Esophagus (tissue), 2 donors: ENCODE measurements at regions not wholly inside any gene's neighbourhood (a gene's known extent, or its start where the extent isn't known, plus 50 kb on each side); places are given as distances from the start of the nearest gene placed in this dataset.

Experiments
- H3K27ac ChIP-seq, 2 donors: one replicate each; pipeline ENCODE4 v1.5.1; 2013; ENCODE audit warnings: low read depth in 2 of 2, mild to moderate bottlenecking in 2 of 2, inconsistent platforms in 1 of 2, low read length in 1 of 2, moderate library complexity in 1 of 2
- H3K27me3 ChIP-seq, 2 donors: one replicate each; pipeline ENCODE4 v1.6.1; 2013; ENCODE audit warnings: low read length in 2 of 2, control low read depth in 1 of 2, mild to moderate bottlenecking in 1 of 2; ENCODE audit not compliant: insufficient read depth in 2 of 2, control insufficient read depth in 1 of 2
- H3K36me3 ChIP-seq, 2 donors: one replicate each; pipeline ENCODE4 v1.6.1; 2013; ENCODE audit warnings: low read length in 1 of 2; ENCODE audit not compliant: control insufficient read depth in 2 of 2, insufficient read depth in 2 of 2
- H3K4me1 ChIP-seq, 2 donors: one replicate each; pipeline ENCODE4 v1.6.1; 2013; ENCODE audit warnings: low read length in 1 of 2; ENCODE audit not compliant: control insufficient read depth in 2 of 2, insufficient read depth in 2 of 2
- H3K4me3 ChIP-seq, 2 donors: one replicate each; pipeline ENCODE4 v1.5.1; 2013; ENCODE audit warnings: low read length in 2 of 2, mild to moderate bottlenecking in 2 of 2, low read depth in 1 of 2, moderate library complexity in 1 of 2
- H3K9me3 ChIP-seq, 2 donors: one replicate each; pipeline ENCODE4 v1.6.1; 2013; ENCODE audit warnings: mild to moderate bottlenecking in 2 of 2, low read depth in 1 of 2, low read length in 1 of 2, moderate library complexity in 1 of 2; ENCODE audit not compliant: control insufficient read depth in 2 of 2, insufficient read depth in 1 of 2
- WGBS, 2 donors: extraction: QIAGEN DNeasy Blood & Tissue Kit; methylation state at CpG; one replicate each; pipeline ENCODE4 v1.1.7; 2013; 5-methylcytosine and 5-hydroxymethylcytosine counted together
- donor health status: healthy with polysubstance abuse.
- donor health status: Bipolar disorder and iron deficiency.

- no peak overlapping the region for H3K4me3 ChIP-seq
- H3K27me3 ChIP-seq: no peaks in the 10 kb centered on the region
- no peak overlapping the region for H3K27ac ChIP-seq
- no peaks in the 10 kb centered on the region for H3K36me3 ChIP-seq
- whole genome bisulfite sequencing, 2 donors: 85 to 86% methylated on average over 3 of the region's 3 CpGs
- no peaks in the 10 kb centered on the region for H3K9me3 ChIP-seq
- H3K4me1 ChIP-seq: no peaks in the 10 kb centered on the region
Measured at GRCh38 chr4:126440297-126440696, 1125.5 kb downstream of the FAT4 start.

DNA sequence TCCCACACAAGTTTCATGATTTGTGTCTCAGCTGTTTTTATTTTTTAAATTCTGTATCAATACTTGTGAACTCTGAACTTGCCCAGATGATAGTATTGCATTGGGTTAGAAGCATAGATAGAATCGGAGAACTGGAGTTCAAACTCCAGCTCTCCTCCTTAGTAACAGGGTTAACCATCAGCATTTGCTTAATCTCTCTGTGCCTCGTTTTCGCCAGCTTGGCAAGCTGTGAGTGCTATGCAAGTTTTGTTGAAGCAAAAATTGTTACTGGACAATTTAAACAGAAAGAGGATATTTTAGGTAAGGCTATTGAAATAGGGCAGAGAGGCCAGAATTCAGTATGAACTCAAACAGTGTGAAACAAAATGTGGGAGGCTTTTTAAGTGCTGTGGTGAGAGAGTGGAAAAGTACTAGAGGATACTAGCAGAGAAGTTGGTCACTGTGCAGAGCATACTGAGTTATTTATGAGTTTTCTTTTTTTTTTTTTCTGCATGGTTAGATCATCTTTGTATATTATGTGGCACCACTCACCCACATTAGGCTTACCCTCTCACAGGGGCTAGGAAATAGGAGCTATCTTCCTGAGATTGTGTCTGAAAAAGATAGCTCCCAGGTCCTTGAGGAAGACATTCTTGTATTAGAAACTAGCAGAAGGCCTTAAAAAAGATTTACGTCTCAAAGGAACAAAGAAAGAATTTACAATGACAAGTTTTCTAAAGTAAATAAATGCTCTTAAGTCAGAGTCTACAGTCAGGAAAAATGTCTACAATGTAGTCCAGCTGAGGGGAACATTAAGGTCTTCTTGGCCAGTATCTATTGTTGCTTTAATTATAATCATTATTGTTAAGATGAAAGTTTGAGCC is 1126.6 kb downstream of the FAT4 start:
- Histone ChIP-seq H3K27ac (no peak overlapping the region), H3K4me3 (no peak overlapping the region), H3K27me3 (no peaks in the 10 kb centered on the region), H3K4me1 (no peaks in the 10 kb centered on the region), H3K36me3 (no peaks in the 10 kb centered on the region), H3K9me3 (no peaks in the 10 kb centered on the region)
- 54 to 57% methylated on average over 4 of the region's 4 CpGs for WGBS, 2 donors

- H3K4me3 ChIP-seq: no peak overlapping the region
- no peaks in the 10 kb centered on the region for H3K4me1 ChIP-seq
- no peaks in the 10 kb centered on the region for H3K9me3 ChIP-seq
- 81 to 86% methylated on average over 1 of the region's 1 CpG for WGBS, 2 donors
- no peaks in the 10 kb centered on the region for H3K36me3 ChIP-seq
- H3K27ac ChIP-seq: no peak overlapping the region
- no peaks in the 10 kb centered on the region for H3K27me3 ChIP-seq
Measured at GRCh38 chr4:126445596-126445995, 1130.8 kb downstream of the FAT4 start.

GRCh38 chr4:126446917-126447316 is 1132.2 kb downstream of the FAT4 start:
- Histone ChIP-seq H3K4me1 (no peaks in the 10 kb centered on the region), H3K27me3 (no peaks in the 10 kb centered on the region), H3K9me3 (no peaks in the 10 kb centered on the region), H3K4me3 (no peak overlapping the region), H3K27ac (no peak overlapping the region), H3K36me3 (no peaks in the 10 kb centered on the region)
- WGBS, 2 donors: 88 to 89% methylated on average over 2 of the region's 2 CpGs

- Histone ChIP-seq H3K4me3 (no peak overlapping the region), H3K36me3 (no peaks in the 10 kb centered on the region), H3K4me1 (no peaks in the 10 kb centered on the region), H3K27ac (no peak overlapping the region), H3K9me3 (no peaks in the 10 kb centered on the region), H3K27me3 (no peaks in the 10 kb centered on the region)
- WGBS, 2 donors: 84 to 90% methylated on average over 7 of the region's 7 CpGs
Measured at GRCh38 chr4:126448086-126448845, 1133.5 kb downstream of the FAT4 start.

DNA sequence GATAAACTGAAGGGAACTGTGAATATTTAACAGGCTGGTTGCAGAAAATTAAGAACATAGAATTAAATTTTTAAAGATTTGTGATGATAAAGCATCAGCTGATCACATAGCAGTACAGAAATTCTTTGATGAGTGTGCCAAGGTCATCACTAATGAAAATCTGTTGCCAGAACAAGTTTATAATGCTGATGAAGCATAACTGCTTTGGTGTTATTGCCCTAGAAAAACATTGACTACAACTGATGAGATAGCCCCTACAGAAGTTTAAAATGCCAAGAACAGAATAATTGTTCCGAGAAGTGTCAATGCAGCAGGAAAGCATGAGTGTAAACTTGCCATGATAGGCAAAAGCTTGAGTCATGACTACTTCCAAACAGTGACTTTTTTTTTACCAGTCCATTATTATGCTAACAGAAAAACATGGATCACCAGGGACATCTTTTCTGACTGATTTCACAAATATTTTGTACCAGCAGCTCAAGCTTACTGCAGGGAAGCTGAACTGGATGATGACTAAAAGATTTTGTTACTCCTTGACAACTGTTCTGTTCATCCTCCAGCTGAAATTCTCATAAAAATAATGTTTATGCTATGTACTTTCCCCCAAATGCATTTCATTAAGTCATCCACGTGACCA is 1136.6 kb downstream of the FAT4 start:
- no peaks in the 10 kb centered on the region for H3K9me3 ChIP-seq
- H3K4me1 ChIP-seq: no peaks in the 10 kb centered on the region
- H3K27ac ChIP-seq: no peak overlapping the region
- no peaks in the 10 kb centered on the region for H3K36me3 ChIP-seq
- H3K4me3 ChIP-seq: no peak overlapping the region
- 53 to 56% methylated on average over 2 of the region's 2 CpGs for WGBS, 2 donors
- no peaks in the 10 kb centered on the region for H3K27me3 ChIP-seq

DNA sequence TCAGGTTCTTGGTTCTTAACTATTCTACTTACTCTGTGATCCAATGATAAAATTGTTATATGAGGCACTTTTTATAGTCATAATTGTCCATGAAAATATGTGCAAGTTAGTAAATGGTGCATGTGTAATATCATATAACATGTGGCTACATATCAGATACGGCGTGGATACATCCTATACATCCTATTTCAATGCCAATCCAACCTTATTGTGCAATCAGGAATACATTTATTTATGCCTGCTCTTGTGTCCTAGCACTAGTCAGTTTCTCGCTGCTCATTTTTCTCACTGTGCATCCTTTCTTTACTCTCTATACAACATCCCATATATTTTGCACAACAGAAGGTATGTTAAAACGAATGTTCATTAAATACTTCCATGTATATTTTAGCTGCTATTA is 1141.1 kb downstream of the FAT4 start:
- Histone ChIP-seq H3K4me3 (no peak overlapping the region), H3K27me3 (no peaks in the 10 kb centered on the region), H3K36me3 (no peaks in the 10 kb centered on the region), H3K4me1 (no peaks in the 10 kb centered on the region), H3K9me3 (no peaks in the 10 kb centered on the region), H3K27ac (no peak overlapping the region)
- WGBS, 2 donors: 73 to 81% methylated on average over 4 of the region's 4 CpGs

GRCh38 chr4:126458993-126459392 is 1144.2 kb downstream of the FAT4 start:
- 49 to 61% methylated on average over 1 of the region's 1 CpG for WGBS, 2 donors
- Histone ChIP-seq H3K27me3 (no peaks in the 10 kb centered on the region), H3K27ac (no peak overlapping the region), H3K9me3 (no peaks in the 10 kb centered on the region), H3K4me1 (no peaks in the 10 kb centered on the region), H3K36me3 (no peaks in the 10 kb centered on the region), H3K4me3 (no peak overlapping the region)

DNA sequence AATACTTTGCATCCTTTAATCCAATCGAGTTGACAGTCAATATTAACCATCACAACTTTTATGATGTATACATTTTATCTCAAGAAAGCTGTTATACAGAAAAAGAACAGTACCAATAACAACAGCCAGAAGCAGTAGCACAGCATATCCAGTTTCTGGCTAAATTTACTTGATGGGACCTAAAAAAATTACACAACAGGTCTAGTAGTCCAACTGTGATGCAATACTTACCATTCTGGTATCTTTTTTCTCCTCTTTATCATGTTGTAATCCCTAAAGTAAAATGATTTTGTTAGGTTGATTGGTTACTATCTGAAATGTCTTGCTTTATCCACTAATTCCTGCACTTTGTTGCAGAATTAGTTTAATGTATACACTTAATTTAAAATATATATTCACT is 1150.6 kb downstream of the FAT4 start:
- 50 to 67% methylated on average over 1 of the region's 1 CpG for WGBS, 2 donors
- H3K27me3 ChIP-seq: no peaks in the 10 kb centered on the region
- no peaks in the 10 kb centered on the region for H3K4me1 ChIP-seq
- H3K4me3 ChIP-seq: no peak overlapping the region
- H3K27ac ChIP-seq: no peak overlapping the region
- H3K9me3 ChIP-seq: no peaks in the 10 kb centered on the region
- H3K36me3 ChIP-seq: no peaks in the 10 kb centered on the region
